ENCODE measurements at regions not wholly inside any gene's neighbourhood (a gene's known extent, or its start where the extent isn't known, plus 50 kb on each side); places are given as distances from the start of the nearest gene placed in this dataset.

GRCh38 chr13:61202042-61202441, 213.6 kb downstream of the PCDH20 start:
- no peaks in the 10 kb centered on the region for H4K20me1 ChIP-seq (ENCODE audit: insufficient read depth)
- no peaks in the 10 kb centered on the region for H3K27me3 ChIP-seq (ENCODE audit: insufficient read depth, low read depth)
- H3K9me2 ChIP-seq (ENCODE audit: insufficient read depth): no peaks in the 10 kb centered on the region
- no peak overlapping the region for H3K4me2 ChIP-seq
- no peaks in the 10 kb centered on the region for H3F3A ChIP-seq (ENCODE audit: insufficient read depth, low read depth)
- no peaks in the 10 kb centered on the region for H3K36me3 ChIP-seq (ENCODE audit: low read depth)
- no peak overlapping the region for H3K27ac ChIP-seq
- no peak for TF ChIP-seq EZH2 (IDR thresholded peaks at IDR 0.05; ENCODE audit: low read depth)
- no peak for TF ChIP-seq CTCF (conservative IDR thresholded peaks at IDR 0.05)
- intact Hi-C loops (cut with micrococcal nuclease; ENCODE audit: unreplicated experiment): no loop called here
- no TSS peak for BruUV-seq (replicated peaks)
- no peak for DNase-seq
- no peaks in the 10 kb centered on the region for H3K9me3 ChIP-seq (ENCODE audit: insufficient read depth, low read depth)
- no peaks in the 10 kb centered on the region for H3K79me2 ChIP-seq (ENCODE audit: low read depth)
- no peaks in the 10 kb centered on the region for H3K4me1 ChIP-seq (replicated peaks; ENCODE audit: insufficient read depth)
- H2AFZ ChIP-seq: no peak overlapping the region
- CTCF ChIA-PET: no interaction called here
- H3K4me3 ChIP-seq: no peak overlapping the region
- POLR2A ChIA-PET (ENCODE audit: unreplicated experiment): no interaction called here

DNA sequence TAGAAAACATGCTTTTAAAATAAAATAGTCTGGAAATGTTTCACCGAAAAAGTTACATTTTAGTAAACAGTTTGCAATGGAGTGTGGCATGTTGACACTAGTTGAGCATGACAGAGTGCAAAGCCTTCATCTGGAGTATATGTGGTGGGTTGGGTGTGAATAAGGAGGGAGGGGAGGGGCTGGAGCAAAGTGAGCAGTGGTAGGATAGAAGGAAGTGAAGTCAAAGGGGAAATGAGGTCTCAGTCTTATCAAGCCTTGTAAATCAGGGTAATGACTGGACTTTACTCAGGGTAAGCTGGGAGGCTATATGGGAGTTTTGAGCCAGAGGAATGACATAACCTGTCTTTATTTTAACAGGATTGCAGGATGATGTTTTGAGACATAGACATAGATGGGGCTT, 222.8 kb downstream of the PCDH20 start:
- Histone ChIP-seq H3F3A (ENCODE audit: insufficient read depth, low read depth) (no peaks in the 10 kb centered on the region), H2AFZ (no peak overlapping the region), H3K27me3 (ENCODE audit: insufficient read depth, low read depth) (no peaks in the 10 kb centered on the region), H3K4me2 (no peak overlapping the region), H3K36me3 (ENCODE audit: low read depth) (no peaks in the 10 kb centered on the region), H3K27ac (no peak overlapping the region), H3K4me1 (replicated peaks; ENCODE audit: insufficient read depth) (no peaks in the 10 kb centered on the region), H3K79me2 (ENCODE audit: low read depth) (no peaks in the 10 kb centered on the region), H3K9me3 (ENCODE audit: insufficient read depth, low read depth) (no peaks in the 10 kb centered on the region), H3K4me3 (no peak overlapping the region), H3K9me2 (ENCODE audit: insufficient read depth) (no peaks in the 10 kb centered on the region), H4K20me1 (ENCODE audit: insufficient read depth) (no peaks in the 10 kb centered on the region)
- CTCF ChIA-PET: no interaction called here
- DNase-seq: no peak
- TF ChIP-seq EZH2 (IDR thresholded peaks at IDR 0.05; ENCODE audit: low read depth): no peak
- TF ChIP-seq CTCF (conservative IDR thresholded peaks at IDR 0.05): no peak
- BruUV-seq (replicated peaks): no TSS peak
- intact Hi-C loops (cut with micrococcal nuclease; ENCODE audit: unreplicated experiment): no loop called here
- POLR2A ChIA-PET (ENCODE audit: unreplicated experiment): no interaction called here

DNA sequence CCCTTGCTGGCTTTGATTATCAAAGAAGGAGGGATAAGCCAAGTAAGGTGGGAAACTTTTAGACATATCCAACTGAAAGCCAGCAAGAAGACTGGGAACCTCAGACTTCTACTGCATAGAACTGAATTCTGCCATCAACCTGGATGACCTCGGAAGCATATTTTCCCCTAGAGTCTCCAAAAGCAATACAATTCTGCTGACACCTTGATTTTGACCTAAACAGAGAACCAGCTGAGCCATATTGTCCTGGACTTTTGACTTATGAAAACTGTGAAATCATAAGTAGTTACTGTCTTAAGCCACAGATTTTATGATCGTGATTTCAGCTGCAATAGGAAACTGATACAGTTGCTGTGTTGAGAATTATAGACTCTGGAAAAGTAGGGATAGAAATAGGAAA, 227.6 kb downstream of the PCDH20 start:
- intact Hi-C loops (cut with micrococcal nuclease; ENCODE audit: unreplicated experiment): no loop called here
- Histone ChIP-seq H3K27ac (no peak overlapping the region), H3K36me3 (ENCODE audit: low read depth) (no peaks in the 10 kb centered on the region), H2AFZ (no peak overlapping the region), H3K79me2 (ENCODE audit: low read depth) (no peaks in the 10 kb centered on the region), H3K4me1 (replicated peaks; ENCODE audit: insufficient read depth) (no peaks in the 10 kb centered on the region), H3K4me2 (no peak overlapping the region), H4K20me1 (ENCODE audit: insufficient read depth) (no peaks in the 10 kb centered on the region), H3F3A (ENCODE audit: insufficient read depth, low read depth) (no peaks in the 10 kb centered on the region), H3K27me3 (ENCODE audit: insufficient read depth, low read depth) (no peaks in the 10 kb centered on the region), H3K9me3 (ENCODE audit: insufficient read depth, low read depth) (no peaks in the 10 kb centered on the region), H3K9me2 (ENCODE audit: insufficient read depth) (no peaks in the 10 kb centered on the region), H3K4me3 (no peak overlapping the region)
- DNase-seq: no peak
- CTCF ChIA-PET: no interaction called here
- TF ChIP-seq EZH2 (IDR thresholded peaks at IDR 0.05; ENCODE audit: low read depth) (no peak), CTCF (conservative IDR thresholded peaks at IDR 0.05) (no peak)
- POLR2A ChIA-PET (ENCODE audit: unreplicated experiment): no interaction called here
- BruUV-seq (replicated peaks): no TSS peak
